K562 (cell line): ENCODE measurements at regions not wholly inside any gene's neighbourhood (a gene's known extent, or its start where the extent isn't known, plus 50 kb on each side); places are given as distances from the start of the nearest gene placed in this dataset.

ENCODE experiments used
- ATAC-seq: fragments of 200-7000 bp; cut with Tn5 transposase; 3 replicates; pipeline ENCODE4 v1.9.1; 2020; ENCODE audit warnings: moderate library complexity
- BruUV-seq: library from RNA; stranded (reverse); fragments of 400-500 nt; replicated peaks from 2 replicates; lab custom pipeline; 2021; lab: Mats Ljungman, UMichigan
- CTCF ChIA-PET: fragments of 300-600 bp; formaldehyde crosslinking; extraction: SDS; loops from one replicate; lab custom pipeline; 2021; ENCODE audit warnings: low intra/inter-chr PET ratio; lab: Yijun Ruan, JAX
- POLR2A ChIA-PET: fragments of 300-600, 350-650 bp; sonication (Branson Sonifier 250); formaldehyde crosslinking; extraction: SDS; loops from one replicate; lab custom pipeline; 2021; ENCODE audit warnings: antibody characterized with exemption, inconsistent platforms; lab: Yijun Ruan, JAX
- DNase-seq, 4 experiments: peaks; one replicate each; pipeline versions ENCODE4 v3.0.0 to v3.0.0-alpha.2; 2011 to 2018; ENCODE audit warnings: low spot score in 3 of 4, mixed read lengths in 3 of 4; ENCODE audit errors: extremely low read depth in 1 of 4
- FAIRE-seq: peaks from 2 replicates; lab custom pipeline; 2011; peaks lifted over from hg19 to GRCh38; lab: Jason Lieb, UNC
- H2AFZ ChIP-seq: 2 replicates; pipeline ENCODE4 v1.6.0; 2011; ENCODE audit warnings: low read depth, low read length, control low read depth, inconsistent platforms
- H3K27ac ChIP-seq: fragments of 200-600 bp; 3 replicates; pipeline ENCODE4 v1.8.0; 2011; ENCODE audit warnings: low read depth, mild to moderate bottlenecking, control low read depth, inconsistent platforms, low read length, moderate library complexity, mixed read lengths; ENCODE audit errors: extremely low read depth
- H3K27me3 ChIP-seq, 2 experiments: fragments of 300-600 bp in 1 of 2; 2 replicates in 1 of 2; 3 replicates in 1 of 2; pipeline versions ENCODE4 v1.6.0 to v1.8.0; 2011; ENCODE audit warnings: inconsistent platforms in 2 of 2, low read length in 2 of 2, mild to moderate bottlenecking in 1 of 2, mixed read lengths in 1 of 2, moderate library complexity in 1 of 2; ENCODE audit not compliant: control insufficient read depth in 2 of 2, insufficient read depth in 2 of 2
- H3K36me3 ChIP-seq: fragments of 300-600 bp; 3 replicates; pipeline ENCODE4 v1.8.0; 2011; ENCODE audit warnings: mild to moderate bottlenecking, low read length, inconsistent platforms; ENCODE audit not compliant: control insufficient read depth, insufficient read depth
- H3K4me1 ChIP-seq, 2 experiments: fragments of 200-600 bp in 1 of 2; replicated peaks in 1 of 2; 2 replicates in 1 of 2; 3 replicates in 1 of 2; pipeline versions ENCODE4 v1.5.1 to v1.8.0; 2011; ENCODE audit warnings: inconsistent platforms in 2 of 2, low read length in 2 of 2, mild to moderate bottlenecking in 1 of 2, mixed read lengths in 1 of 2, moderate library complexity in 1 of 2; ENCODE audit not compliant: control insufficient read depth in 2 of 2, insufficient read depth in 2 of 2
- H3K4me2 ChIP-seq: 2 replicates; pipeline ENCODE4 v1.6.1; 2011; ENCODE audit warnings: low read length, control low read depth, inconsistent platforms, mixed read lengths; ENCODE audit not compliant: insufficient read depth
- H3K4me3 ChIP-seq: fragments of 200-600 bp; sonication (generic), shearing (Covaris generic); 2 replicates; pipeline ENCODE4 v1.5.1; 2016; ENCODE audit warnings: control low read depth, inconsistent platforms
- H3K79me2 ChIP-seq: fragments of 200-600 bp; 3 replicates; pipeline ENCODE4 v1.8.0; 2011; ENCODE audit warnings: low read length, inconsistent platforms; ENCODE audit not compliant: control insufficient read depth, insufficient read depth
- H3K9ac ChIP-seq, 2 experiments: 2 replicates each; pipeline versions ENCODE4 v1.6.0 to v1.6.1; 2011; ENCODE audit warnings: low read depth in 2 of 2, low read length in 2 of 2, control low read depth in 1 of 2, inconsistent platforms in 1 of 2, mild to moderate bottlenecking in 1 of 2, mixed read lengths in 1 of 2; ENCODE audit not compliant: insufficient read depth in 1 of 2
- H3K9me1 ChIP-seq: one replicate; pipeline ENCODE4 v1.6.0; 2011; ENCODE audit warnings: inconsistent platforms, mild to moderate bottlenecking, low read length, moderate library complexity; ENCODE audit not compliant: control insufficient read depth, insufficient read depth
- H3K9me3 ChIP-seq: replicated peaks from 2 replicates; pipeline ENCODE4 v1.5.1; 2011; ENCODE audit warnings: low read depth, low read length, inconsistent platforms; ENCODE audit not compliant: control insufficient read depth, insufficient read depth
- H4K20me1 ChIP-seq: replicated peaks from 2 replicates; pipeline ENCODE4 v1.6.1; 2011; ENCODE audit warnings: low read length, inconsistent platforms, mixed read lengths; ENCODE audit not compliant: control insufficient read depth, insufficient read depth
- CCNT2 ChIP-seq: IDR thresholded peaks from 2 replicates; pipeline ENCODE4 v1.6.1; 2011; ENCODE audit warnings: borderline replicate concordance, low read depth, mild to moderate bottlenecking, moderate library complexity, mixed read lengths, low read length; ENCODE audit not compliant: insufficient read length; ENCODE audit errors: extremely low read depth
- FUS ChIP-seq: fragments of 200-400 bp; formaldehyde crosslinking; optimal IDR thresholded peaks from 2 replicates; pipeline ENCODE3; 2017; ENCODE audit warnings: low read depth, low read length
- HDGF ChIP-seq: fragments of 450-650 bp; IDR thresholded peaks from 2 replicates; pipeline ENCODE4 v1.6.1; 2016
- IRF9 ChIP-seq: fragments of 450-650 bp; IDR thresholded peaks from 2 replicates; pipeline ENCODE4 v1.6.1; 2016; ENCODE audit warnings: missing biosample characterization, missing genetic modification characterization
- NCOA6 ChIP-seq: fragments of 450-650 bp; IDR thresholded peaks from 2 replicates; pipeline ENCODE4 v1.6.1; 2017; ENCODE audit warnings: mild to moderate bottlenecking
- NFIX ChIP-seq: fragments of 250-450 bp; sonication (Bioruptor Pico); IDR thresholded peaks from 2 replicates; pipeline ENCODE4 v1.4.0; 2020; ENCODE audit warnings: low read depth, mild to moderate bottlenecking, moderate library complexity
- NONO ChIP-seq, 2 experiments: fragments of 200-400 bp in 1 of 2; fragments of 450-650 bp in 1 of 2; formaldehyde crosslinking in 1 of 2; IDR thresholded peaks; 2 replicates each; pipeline ENCODE4 v1.6.1; 2017; ENCODE audit warnings: low read depth in 2 of 2, mild to moderate bottlenecking in 2 of 2, moderate library complexity in 2 of 2, low read length in 1 of 2
- RBM39 ChIP-seq: fragments of 200-400 bp; formaldehyde crosslinking; optimal IDR thresholded peaks from 2 replicates; pipeline ENCODE3; 2018; ENCODE audit warnings: low read depth, low read length
- REST ChIP-seq, 2 experiments: fragments of 450-650 bp; formaldehyde crosslinking in 1 of 2; IDR thresholded peaks; 2 replicates each; pipeline versions ENCODE4 v1.4.0 to v1.6.1; 2014 to 2020; ENCODE audit warnings: mild to moderate bottlenecking in 2 of 2, borderline replicate concordance in 1 of 2, low read depth in 1 of 2
- SMAD2 ChIP-seq: fragments of 150-350 bp; IDR thresholded peaks from 2 replicates; pipeline ENCODE4 v1.6.1; 2014; ENCODE audit warnings: low read depth, mild to moderate bottlenecking, low read length
- ZNF354B ChIP-seq: fragments of 250-450 bp; sonication (Bioruptor Pico); IDR thresholded peaks from 2 replicates; pipeline ENCODE4 v1.4.0; 2020
- WGBS: fragments of 100-300 bp; shearing (Covaris generic); methylation state at CpG from one replicate; pipeline ENCODE4 v1.1.6; 2016; ENCODE audit warnings: low coverage, mixed read lengths; ENCODE audit not compliant: insufficient coverage; ENCODE audit errors: missing lambda C conversion rate; 5-methylcytosine and 5-hydroxymethylcytosine counted together
- in situ Hi-C: fragments of 300-500 bp; cut with MboI; formaldehyde crosslinking; loops from 4 replicates; pipeline ENCODE4 v1.15.0; 2018; ENCODE audit warnings: inconsistent platforms, mixed read lengths
- intact Hi-C: fragments of 100-400 bp; cut with micrococcal nuclease; formaldehyde crosslinking; loops from 2 replicates; pipeline ENCODE4 v1.14.2; 2022

- H4K20me1 ChIP-seq: no peaks in the 10 kb centered on the region
- in situ Hi-C loops: no loop called here
- H3K9me1 ChIP-seq: no peaks in the 10 kb centered on the region
- no peaks in the 10 kb centered on the region for H3K9me3 ChIP-seq
- ATAC-seq (no peak), DNase-seq (no peak), FAIRE-seq (no peak)
- BruUV-seq: no TSS peak
- 0% methylated on average over 3 of the region's 3 CpGs for WGBS
- no peaks in the 10 kb centered on the region for H3K36me3 ChIP-seq
- intact Hi-C loops: no loop called here
- H3K4me1 ChIP-seq: no peaks in the 10 kb centered on the region
- H3K27ac ChIP-seq: no peak overlapping the region
- H3K4me3 ChIP-seq: no peak overlapping the region
- POLR2A ChIA-PET: no interaction called here
- H3K79me2 ChIP-seq: no peaks in the 10 kb centered on the region
- H3K27me3 ChIP-seq: no peaks in the 10 kb centered on the region
- no peak overlapping the region for H3K4me2 ChIP-seq
- no peak for TF ChIP-seq NONO (IDR thresholded peaks at IDR 0.05; ENCODE audit: low read depth in 2 of 2, low read length in 1 of 2)
- TF ChIP-seq IRF9: no peak
- no peak for TF ChIP-seq CCNT2
- TF ChIP-seq RBM39: no peak
- TF ChIP-seq SMAD2: no peak
- TF ChIP-seq NCOA6: no peak
- no peak for TF ChIP-seq NFIX (CRISPR knock-in tag)
- no peak for TF ChIP-seq REST (IDR thresholded peaks at IDR 0.05; ENCODE audit: borderline replicate concordance)
- TF ChIP-seq REST (CRISPR knock-in tag; IDR thresholded peaks at IDR 0.05; ENCODE audit: low read depth): no peak
- TF ChIP-seq ZNF354B (CRISPR knock-in tag): no peak
- no peak for TF ChIP-seq HDGF
- no peak for TF ChIP-seq FUS
- TF ChIP-seq, all 486 proteins: peak for 0
- Histone ChIP-seq H3K9ac (no peak overlapping the region), H2AFZ (no peak overlapping the region)
- CTCF ChIA-PET: no interaction called here
Observed at GRCh38 chr3:61442696-61443095, 118.7 kb upstream of the PTPRG start.
